ENCODE measurements at regions not wholly inside any gene's neighbourhood (a gene's known extent, or its start where the extent isn't known, plus 50 kb on each side); places are given as distances from the start of the nearest gene placed in this dataset.
"Not testable (repeated sequence)": the region's sequence is repeated elsewhere in the genome, so short reads cannot be mapped to it uniquely, and the experiment has no call there.

- DNase-seq (ENCODE audit: low spot score) = no peak
These were observed 953.4 kb upstream of the IGFBP7 start for GRCh38 chr4:58063404-58064160.

- DNase-seq (ENCODE audit: low spot score) = no peak
These were observed 951.8 kb upstream of the IGFBP7 start for GRCh38 chr4:58061967-58062366.

GRCh38 chr4:58050439-58050838, 940.3 kb upstream of the IGFBP7 start:
- DNase-seq (ENCODE audit: low spot score) = no peak

- DNase-seq (ENCODE audit: low spot score) = no peak
These were observed 938.3 kb upstream of the IGFBP7 start for GRCh38 chr4:58048491-58048890.

- DNase-seq (ENCODE audit: low spot score) = no peak
These were observed 932.0 kb upstream of the IGFBP7 start for GRCh38 chr4:58042176-58042575.

- no peak for DNase-seq (ENCODE audit: low spot score)
These were observed 883.8 kb upstream of the IGFBP7 start for GRCh38 chr4:57993944-57994343.

- no peak for DNase-seq (ENCODE audit: low spot score)
These were observed 879.2 kb upstream of the IGFBP7 start for GRCh38 chr4:57989430-57989829.

GRCh38 chr4:57985161-57985560, 875.0 kb upstream of the IGFBP7 start:
- no peak for DNase-seq (ENCODE audit: low spot score)

GRCh38 chr4:57981123-57981522, 870.9 kb upstream of the IGFBP7 start:
- no peak for DNase-seq (ENCODE audit: low spot score)

- no peak for DNase-seq (ENCODE audit: low spot score)
These were observed 864.6 kb upstream of the IGFBP7 start for GRCh38 chr4:57974821-57975220.

- no peak for DNase-seq (ENCODE audit: low spot score)
These were observed 863.6 kb upstream of the IGFBP7 start for GRCh38 chr4:57973819-57974218.

GRCh38 chr4:57971261-57971660, 861.1 kb upstream of the IGFBP7 start:
- DNase-seq (ENCODE audit: low spot score) = no peak

GRCh38 chr4:57966987-57967760, 857.0 kb upstream of the IGFBP7 start:
- no peak for DNase-seq (ENCODE audit: low spot score)

- not testable (repeated sequence) for DNase-seq (ENCODE audit: low spot score)
These were observed 855.2 kb upstream of the IGFBP7 start for GRCh38 chr4:57965431-57965830.

GRCh38 chr4:57945298-57945697, 835.1 kb upstream of the IGFBP7 start:
- no peak for DNase-seq (ENCODE audit: low spot score)

GRCh38 chr4:57943682-57944081, 833.5 kb upstream of the IGFBP7 start:
- DNase-seq (ENCODE audit: low spot score) = no peak

- DNase-seq (ENCODE audit: low spot score) = not testable (repeated sequence)
These were observed 827.1 kb upstream of the IGFBP7 start for GRCh38 chr4:57937326-57937725.

- DNase-seq (ENCODE audit: low spot score) = no peak
These were observed 816.1 kb upstream of the IGFBP7 start for GRCh38 chr4:57926311-57926710.

GRCh38 chr4:57924951-57925350, 814.8 kb upstream of the IGFBP7 start:
- DNase-seq (ENCODE audit: low spot score) = no peak

- no peak for DNase-seq (ENCODE audit: low spot score)
These were observed 806.3 kb upstream of the IGFBP7 start for GRCh38 chr4:57916479-57916878.

- no peak for DNase-seq (ENCODE audit: low spot score)
These were observed 801.0 kb upstream of the IGFBP7 start for GRCh38 chr4:57911203-57911602.

GRCh38 chr4:57910151-57910550, 800.0 kb upstream of the IGFBP7 start:
- no peak for DNase-seq (ENCODE audit: low spot score)

- no peak for DNase-seq (ENCODE audit: low spot score)
These were observed 795.8 kb upstream of the IGFBP7 start for GRCh38 chr4:57905965-57906364.

Data from ureter (tissue), 1 donor.